Nucleus accumbens (tissue), 56 donors: ENCODE measurements at regions not wholly inside any gene's neighbourhood (a gene's known extent, or its start where the extent isn't known, plus 50 kb on each side); places are given as distances from the start of the nearest gene placed in this dataset.
A peak's percentile ranks its signal among the peaks of the same experiment; 100 is the strongest.
"Not testable (repeated sequence)": the region's sequence is repeated elsewhere in the genome, so short reads cannot be mapped to it uniquely, and the experiment has no call there.

Experiments used
- DNase-seq, 56 donors: peaks; one replicate each; lab custom pipeline; 2025; lab: John Stamatoyannopoulos, UW

- no peak for DNase-seq
These were observed 97.3 kb upstream of the GOT2 start for GRCh38 chr16:58831386-58831785.

DNA sequence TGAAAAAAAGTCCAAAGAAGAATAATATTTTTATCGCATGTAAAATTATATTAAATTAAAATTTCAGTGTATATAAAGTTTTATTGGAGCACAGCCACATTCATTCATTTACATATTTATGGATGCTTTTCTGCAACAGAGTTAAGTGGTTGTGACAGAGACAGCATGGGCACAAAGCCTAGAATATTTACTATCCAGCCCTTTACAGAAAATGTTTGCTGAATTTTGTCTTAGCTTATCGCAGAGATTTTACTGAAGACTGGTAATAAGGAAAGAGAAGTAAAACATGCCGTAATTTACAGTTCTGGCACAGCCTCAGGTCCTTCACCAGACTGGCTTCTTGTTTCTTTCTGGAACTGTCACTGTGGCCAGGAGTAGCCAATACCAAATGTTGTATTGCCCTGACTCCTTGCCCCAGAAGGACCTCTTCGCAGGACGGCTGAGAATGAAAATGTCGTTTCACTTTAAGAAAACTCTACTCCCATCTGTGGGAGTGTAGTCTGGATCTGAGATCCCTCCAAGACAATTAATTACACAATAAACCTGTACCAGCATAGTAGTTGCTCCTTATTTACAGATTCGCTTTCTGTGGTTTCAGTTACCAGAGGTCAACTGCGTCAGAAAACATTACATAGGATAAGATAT lies 94.9 kb upstream of the GOT2 start:
- no peak for DNase-seq

GRCh38 chr16:58824201-58824600 lies 90.1 kb upstream of the GOT2 start:
- DNase-seq, result no peak

GRCh38 chr16:58821886-58822285 lies 87.8 kb upstream of the GOT2 start:
- DNase-seq, result no peak

DNA sequence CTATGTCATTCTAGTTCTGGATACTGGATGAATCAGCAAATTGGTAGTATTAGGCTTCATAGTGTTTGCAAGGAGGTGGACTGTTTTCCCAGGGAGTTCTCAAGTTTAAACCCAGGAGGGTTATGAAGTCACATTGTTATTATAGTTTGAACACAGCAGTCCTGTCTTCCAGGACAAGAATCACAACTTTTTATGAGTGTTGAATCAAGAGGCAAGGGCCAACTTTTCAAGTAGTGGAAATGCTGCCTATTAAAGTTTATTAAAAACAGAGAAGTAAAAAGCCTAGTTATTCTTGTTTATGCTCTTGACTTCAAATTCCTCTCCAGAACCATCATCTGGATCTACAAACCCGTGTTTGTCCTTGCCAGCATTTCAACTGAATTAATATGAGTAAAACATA lies 86.3 kb upstream of the GOT2 start:
- no peak for DNase-seq

- no peak for DNase-seq
These were observed 81.2 kb upstream of the GOT2 start for GRCh38 chr16:58815181-58815888.

DNA sequence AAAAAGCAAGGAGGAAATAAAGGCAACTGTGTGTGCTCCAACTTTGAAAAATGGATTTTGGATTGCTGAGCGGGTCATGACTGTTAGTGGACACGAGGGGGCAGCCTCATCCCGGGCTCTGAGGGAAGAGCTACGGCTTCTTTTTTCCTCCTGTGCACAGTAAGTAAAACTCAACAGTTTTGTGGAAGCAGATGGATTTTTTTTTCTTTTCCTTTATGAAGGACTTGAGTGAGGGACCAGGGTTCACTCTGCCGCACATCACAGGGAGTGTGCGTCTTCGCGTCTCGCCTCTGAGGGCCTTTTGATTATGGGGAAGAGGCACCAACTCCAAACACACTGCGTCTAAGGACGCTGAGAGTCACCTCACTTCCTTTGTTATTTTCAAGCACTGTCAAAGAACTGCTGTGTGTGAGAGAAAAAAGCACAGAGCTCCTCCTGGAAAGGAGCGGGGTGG lies 80.3 kb upstream of the GOT2 start:
- peak in 36 of 56 donors; percentile 1 to 58 (median 18) for DNase-seq

DNA sequence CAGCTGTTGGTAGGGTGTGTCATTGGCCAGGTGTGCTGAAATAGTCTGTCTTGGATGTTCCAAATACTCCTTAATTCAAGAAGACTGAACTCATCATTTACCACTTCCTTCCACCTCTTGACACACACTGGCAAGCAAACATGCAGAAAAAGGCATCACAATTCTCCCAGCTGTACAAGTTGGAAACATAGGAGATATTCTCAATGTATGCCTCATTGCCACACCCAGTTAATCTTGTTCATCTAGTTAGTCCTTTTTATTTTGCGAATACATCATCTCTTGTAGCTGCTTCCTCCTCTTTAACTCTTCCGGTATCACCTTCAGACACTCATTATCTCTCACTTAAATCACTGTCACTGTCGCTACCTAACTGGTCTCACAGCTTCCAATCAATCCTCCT lies 75.1 kb upstream of the GOT2 start:
- DNase-seq, result no peak

GRCh38 chr16:58807276-58807675 lies 73.2 kb upstream of the GOT2 start:
- DNase-seq, result no peak

GRCh38 chr16:58801838-58802237 lies 67.7 kb upstream of the GOT2 start:
- no peak for DNase-seq

DNA sequence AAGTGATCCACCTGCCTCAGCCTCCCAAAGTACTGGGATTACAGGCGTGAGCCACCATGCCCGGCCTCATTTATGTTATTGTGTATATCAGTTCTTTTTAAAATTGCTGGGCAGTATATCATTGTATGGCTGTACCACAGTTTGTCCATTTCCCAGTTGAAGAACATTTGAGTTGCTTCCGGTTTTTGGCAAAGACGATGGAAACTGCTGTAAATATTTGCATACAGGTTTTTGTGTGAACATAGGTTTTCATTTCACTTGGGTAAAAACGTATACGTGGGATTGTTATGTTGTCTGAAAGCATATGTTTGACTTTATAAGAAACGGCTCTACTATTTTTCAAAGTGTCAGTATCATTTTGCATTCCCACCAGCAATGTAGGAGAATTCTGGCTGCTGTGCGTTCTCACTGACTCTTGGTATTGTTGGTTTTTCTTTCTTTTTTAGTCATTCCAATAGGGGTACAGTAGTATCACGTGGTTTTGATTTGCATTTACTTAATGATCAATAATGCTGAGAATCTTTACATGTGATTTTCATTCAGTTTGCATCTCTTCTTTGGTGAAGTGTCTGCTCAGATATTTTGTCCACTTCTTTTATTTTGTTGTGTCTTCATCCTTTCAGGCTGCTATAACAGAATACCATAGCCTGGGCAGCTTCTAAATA lies 63.2 kb upstream of the GOT2 start:
- DNase-seq, result no peak

GRCh38 chr16:58793366-58793765 lies 59.2 kb upstream of the GOT2 start:
- DNase-seq, result no peak

DNA sequence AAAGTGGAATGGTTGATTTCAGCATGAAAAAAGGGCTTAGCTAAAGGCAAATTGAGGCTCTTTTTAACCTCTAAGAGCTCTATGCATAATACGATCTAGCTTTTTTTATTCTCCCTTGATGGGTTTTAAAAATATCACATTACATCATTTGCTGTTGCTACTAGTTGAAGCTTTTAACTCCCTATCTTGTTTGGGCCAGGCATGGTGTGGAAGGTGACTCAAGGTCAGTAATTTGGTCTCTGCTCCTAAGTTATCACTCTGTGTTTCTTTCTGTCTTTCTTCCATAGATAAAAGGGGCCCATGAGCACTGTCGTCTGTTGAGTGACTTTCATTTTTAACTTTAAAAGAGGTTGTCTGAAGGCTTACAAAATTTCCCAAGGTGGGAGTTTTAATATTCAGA lies 58.1 kb upstream of the GOT2 start:
- DNase-seq, result no peak

GRCh38 chr16:58790816-58791557 lies 56.9 kb upstream of the GOT2 start:
- not testable (repeated sequence) for DNase-seq

DNA sequence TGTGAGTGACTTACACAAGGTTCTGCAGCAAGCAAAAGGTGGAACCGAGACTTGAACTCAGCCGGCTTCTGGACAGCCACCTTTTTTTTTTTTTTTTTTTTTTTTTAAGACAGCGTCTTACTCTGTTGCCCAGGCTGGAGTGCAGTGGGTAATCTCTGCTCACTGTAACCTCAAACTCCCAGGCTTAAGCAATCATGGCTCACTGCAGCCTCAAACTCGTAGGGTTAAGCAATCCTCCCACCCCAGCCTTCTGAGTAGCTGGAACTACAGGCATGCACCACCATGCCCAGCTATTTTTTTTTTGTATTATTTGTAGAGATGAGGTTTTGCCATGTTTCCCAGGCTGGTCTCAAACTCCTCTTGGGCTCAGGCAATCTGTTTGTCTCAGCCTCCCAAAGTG lies 55.2 kb upstream of the GOT2 start:
- DNase-seq, result no peak
